GM23338 (cell line): ENCODE measurements at regions not wholly inside any gene's neighbourhood (a gene's known extent, or its start where the extent isn't known, plus 50 kb on each side); places are given as distances from the start of the nearest gene placed in this dataset.

Experiments used
- ATAC-seq: fragments of 200-7000 bp; cut with Tn5 transposase; 3 replicates; pipeline ENCODE4 v1.9.1; 2020
- DNase-seq: peaks from one replicate; pipeline ENCODE4 v3.0.0-alpha.2; 2015; ENCODE audit warnings: low spot score
- H2AFZ ChIP-seq: fragments of 200-600 bp; sonication (generic); 2 replicates; pipeline ENCODE4 v1.8.0; 2016; ENCODE audit warnings: antibody characterized with exemption, mild to moderate bottlenecking, moderate library complexity
- H3F3A ChIP-seq: fragments of 200-600 bp; sonication (generic); replicated peaks from 2 replicates; pipeline ENCODE4 v1.8.0; 2017; ENCODE audit warnings: antibody characterized with exemption, mixed run types, low read depth
- H3K27ac ChIP-seq: fragments of 200-600 bp; sonication (generic); 2 replicates; pipeline ENCODE4 v1.6.1; 2016; ENCODE audit warnings: low read depth
- H3K27me3 ChIP-seq: fragments of 200-600 bp; sonication (generic); 2 replicates; pipeline ENCODE4 v1.8.0; 2016; ENCODE audit warnings: mild to moderate bottlenecking, mixed run types, moderate library complexity; ENCODE audit not compliant: insufficient read depth
- H3K36me3 ChIP-seq: fragments of 200-600 bp; sonication (generic); 2 replicates; pipeline ENCODE4 v1.8.0; 2016; ENCODE audit warnings: mild to moderate bottlenecking; ENCODE audit not compliant: insufficient read depth
- H3K4me1 ChIP-seq: fragments of 200-600 bp; sonication (generic); 2 replicates; pipeline ENCODE4 v1.8.0; 2016; ENCODE audit warnings: mild to moderate bottlenecking, moderate library complexity; ENCODE audit not compliant: insufficient read depth
- H3K4me2 ChIP-seq: fragments of 200-600 bp; sonication (generic); 2 replicates; pipeline ENCODE4 v1.7.1; 2017; ENCODE audit warnings: mixed run types
- H3K4me3 ChIP-seq: fragments of 200-600 bp; sonication (generic); 2 replicates; pipeline ENCODE4 v1.6.1; 2016; ENCODE audit warnings: mixed run types
- H3K79me2 ChIP-seq: fragments of 200-600 bp; sonication (generic); replicated peaks from 2 replicates; pipeline ENCODE4 v1.8.0; 2017; ENCODE audit warnings: mild to moderate bottlenecking; ENCODE audit not compliant: insufficient read depth
- H3K9me2 ChIP-seq: fragments of 200-600 bp; sonication (generic); 2 replicates; pipeline ENCODE4 v1.8.0; 2017; ENCODE audit not compliant: insufficient read depth
- H4K20me1 ChIP-seq: fragments of 200-600 bp; sonication (generic); replicated peaks from 2 replicates; pipeline ENCODE4 v1.8.0; 2017; ENCODE audit warnings: mild to moderate bottlenecking; ENCODE audit not compliant: insufficient read depth
- H3K27ac Mint-ChIP-seq: 2 replicates; pipeline ENCODE4 v1.8.0; 2020; ENCODE audit warnings: inconsistent platforms, mild to moderate bottlenecking, moderate library complexity, mixed read lengths
- H3K27me3 Mint-ChIP-seq: 3 replicates; pipeline ENCODE4 v1.8.0; 2022; ENCODE audit warnings: low read depth, mild to moderate bottlenecking, moderate library complexity, mixed read lengths, inconsistent platforms; ENCODE audit not compliant: insufficient read depth, poor library complexity
- H3K36me3 Mint-ChIP-seq: 3 replicates; pipeline ENCODE4 v1.8.0; 2021; ENCODE audit warnings: low read depth, mild to moderate bottlenecking, inconsistent platforms, moderate library complexity, mixed read lengths
- H3K4me1 Mint-ChIP-seq: 3 replicates; pipeline ENCODE4 v1.8.0; 2020; ENCODE audit warnings: mild to moderate bottlenecking, inconsistent platforms, mixed read lengths
- H3K4me3 Mint-ChIP-seq: 3 replicates; pipeline ENCODE4 v1.8.0; 2021; ENCODE audit warnings: moderate library complexity, mild to moderate bottlenecking, inconsistent platforms, mixed read lengths
- H3K9me3 Mint-ChIP-seq: 3 replicates; pipeline ENCODE4 v1.8.0; 2020; ENCODE audit warnings: moderate library complexity, mild to moderate bottlenecking, inconsistent platforms, mixed read lengths
- CTCF ChIP-seq, 2 experiments: fragments of 200-600 bp in 1 of 2; sonication (generic) in 1 of 2; conservative IDR thresholded peaks; 2 replicates each; pipeline versions ENCODE4 v1.5.1 to v1.6.1; 2016 to 2017; ENCODE audit warnings: antibody characterized with exemption in 2 of 2, low read depth in 2 of 2, mild to moderate bottlenecking in 2 of 2, moderate library complexity in 1 of 2
- ETS1 ChIP-seq: IDR thresholded peaks from 2 replicates; pipeline ENCODE4 v1.6.1; 2016; ENCODE audit warnings: antibody characterized with exemption
- EZH2phosphoT487 ChIP-seq: fragments of 200-600 bp; sonication (generic); IDR thresholded peaks from one replicate; pipeline ENCODE4 v1.8.1; 2018; ENCODE audit warnings: antibody characterized with exemption; ENCODE audit not compliant: unreplicated experiment
- JUNB ChIP-seq: IDR thresholded peaks from one replicate; pipeline ENCODE4 v1.6.1; 2016; ENCODE audit warnings: antibody characterized with exemption; ENCODE audit not compliant: unreplicated experiment
- NANOG ChIP-seq: IDR thresholded peaks from 2 replicates; pipeline ENCODE4 v1.6.1; 2016; ENCODE audit warnings: antibody characterized with exemption, borderline replicate concordance
- POLR2AphosphoS5 ChIP-seq: IDR thresholded peaks from 2 replicates; pipeline ENCODE4 v1.6.1; 2016; ENCODE audit warnings: antibody characterized with exemption, low read depth
- REST ChIP-seq: IDR thresholded peaks from one replicate; pipeline ENCODE4 v1.6.1; 2018; ENCODE audit warnings: antibody characterized with exemption; ENCODE audit not compliant: unreplicated experiment
- STAT1 ChIP-seq: IDR thresholded peaks from one replicate; pipeline ENCODE4 v1.6.1; 2016; ENCODE audit warnings: antibody characterized with exemption; ENCODE audit not compliant: unreplicated experiment
- ZNF114 ChIP-seq: fragments of 250-450 bp; sonication (Bioruptor Pico); IDR thresholded peaks from 2 replicates; pipeline ENCODE4 v1.5.0; 2020; ENCODE audit warnings: mild to moderate bottlenecking, moderate library complexity
- ZNF331 ChIP-seq: fragments of 250-450 bp; sonication (Bioruptor Pico); IDR thresholded peaks from 2 replicates; pipeline ENCODE4 v1.5.0; 2020; ENCODE audit warnings: low read depth, mild to moderate bottlenecking, moderate library complexity
- ZNF462 ChIP-seq: fragments of 250-450 bp; sonication (Bioruptor Pico); IDR thresholded peaks from 2 replicates; pipeline ENCODE4 v1.5.0; 2020; ENCODE audit warnings: mild to moderate bottlenecking, moderate library complexity

- Mint-ChIP-seq H3K4me3 (no peak overlapping the region), H3K27me3 (no peaks in the 10 kb centered on the region), H3K4me1 (peaks cover 7% of the 10 kb centered on the region), H3K9me3 (no peaks in the 10 kb centered on the region), H3K36me3 (no peaks in the 10 kb centered on the region), H3K27ac (no peak overlapping the region)
- Histone ChIP-seq H3K79me2 (no peaks in the 10 kb centered on the region), H3K4me3 (no peak overlapping the region), H3K4me2 (no peak overlapping the region), H3K27ac (no peak overlapping the region), H3K36me3 (no peaks in the 10 kb centered on the region), H4K20me1 (no peaks in the 10 kb centered on the region), H3K9me2 (0 out of 2 replicates have a peak, but pooled peaks cover 5% of the 10 kb centered on the region), H3K4me1 (no peaks in the 10 kb centered on the region), H3K27me3 (no peaks in the 10 kb centered on the region), H2AFZ (peak overlapping the region; percentile 45; the same call in 1 of the 2 replicates), H3F3A (no peaks in the 10 kb centered on the region)
- no peak for DNase-seq
- TF ChIP-seq ZNF331 (CRISPR knock-in tag) (no peak), JUNB (no peak)
- no peak for ATAC-seq
Measured at GRCh38 chr5:6909901-6910300, 196.7 kb downstream of the TENT4A start.

- no peaks in the 10 kb centered on the region for H3K36me3 ChIP-seq
- H3K4me3 Mint-ChIP-seq, result no peak overlapping the region
Measured at GRCh38 chr5:6910950-6911349, 197.7 kb downstream of the TENT4A start.

More at GRCh38 chr5:6910950-6911349, 197.7 kb downstream of the TENT4A start:
- Histone ChIP-seq H3K4me1 (no peaks in the 10 kb centered on the region), H3K4me3 (no peak overlapping the region), H3K9me2 (0 out of 2 replicates have a peak, but pooled peaks cover 5% of the 10 kb centered on the region), H2AFZ (no peak overlapping the region), H4K20me1 (no peaks in the 10 kb centered on the region), H3K27ac (no peak overlapping the region), H3K27me3 (no peaks in the 10 kb centered on the region), H3K4me2 (no peak overlapping the region), H3F3A (no peaks in the 10 kb centered on the region), H3K79me2 (no peaks in the 10 kb centered on the region)
- H3K27me3 Mint-ChIP-seq, result no peaks in the 10 kb centered on the region
- no peaks in the 10 kb centered on the region for H3K36me3 Mint-ChIP-seq
- H3K9me3 Mint-ChIP-seq, result no peaks in the 10 kb centered on the region
- TF ChIP-seq EZH2phosphoT487 (no peak), POLR2AphosphoS5 (no peak), ZNF114 (CRISPR knock-in tag) (no peak), STAT1 (no peak), ETS1 (no peak), NANOG (no peak), ZNF462 (CRISPR knock-in tag) (no peak), CTCF (conservative IDR thresholded peaks at IDR 0.05; ENCODE audit: low read depth in 2 of 2) (no peak), REST (no peak)
- no peak overlapping the region for H3K27ac Mint-ChIP-seq
- ATAC-seq, result no peak
- H3K4me1 Mint-ChIP-seq, result peaks cover 7% of the 10 kb centered on the region
- DNase-seq, result no peak
